A549 (cell line): ENCODE measurements at regions not wholly inside any gene's neighbourhood (a gene's known extent, or its start where the extent isn't known, plus 50 kb on each side); places are given as distances from the start of the nearest gene placed in this dataset.
"Not testable (repeated sequence)": the region's sequence is repeated elsewhere in the genome, so short reads cannot be mapped to it uniquely, and the experiment has no call there.

ENCODE experiments used
- ATAC-seq, 2 experiments: fragments of 200-7000 bp in 1 of 2; fragments of >200 bp in 1 of 2; cut with Nextera tagmentation in 1 of 2; cut with Tn5 transposase in 1 of 2; 3 replicates each; pipeline versions ENCODE4 v1.8.0 to v1.9.1; 2018 to 2020; ENCODE audit warnings: mild to moderate bottlenecking in 1 of 2, moderate library complexity in 1 of 2
- CTCF ChIA-PET: fragments of 300-600 bp; sonication (Branson Sonifier 250); formaldehyde crosslinking; extraction: SDS; loops from one replicate; lab custom pipeline; 2021; ENCODE audit warnings: antibody characterized with exemption, inconsistent platforms; lab: Yijun Ruan, JAX
- POLR2A ChIA-PET: fragments of 350-600 bp; formaldehyde crosslinking; extraction: SDS; loops from one replicate; lab custom pipeline; 2021; ENCODE audit warnings: antibody characterized with exemption, inconsistent platforms; lab: Yijun Ruan, JAX
- DNase-seq, 2 experiments: peaks; one replicate each; pipeline versions ENCODE4 v3.0.0 to v3.0.0-alpha.2; 2011 to 2016; ENCODE audit warnings: low read depth in 1 of 2, low spot score in 1 of 2
- FAIRE-seq: peaks from 2 replicates; lab custom pipeline; 2011; peaks lifted over from hg19 to GRCh38; lab: Jason Lieb, UNC
- H3K27ac ChIP-seq, 2 experiments: fragments of >200 bp; sonication (Bioruptor Twin); formaldehyde crosslinking; 3 replicates each; pipeline ENCODE4 v1.5.1; 2016 to 2017
- H3K4me1 ChIP-seq: fragments of >200 bp; sonication (Bioruptor Twin); formaldehyde crosslinking; 3 replicates; pipeline ENCODE4 v1.6.1; 2016
- H3K4me2 ChIP-seq: fragments of >200 bp; sonication (Bioruptor Twin); formaldehyde crosslinking; 3 replicates; pipeline ENCODE4 v1.6.1; 2016
- H3K4me3 ChIP-seq: fragments of >200 bp; sonication (Bioruptor Twin); formaldehyde crosslinking; 3 replicates; pipeline ENCODE4 v1.5.1; 2016
- H3K9me3 ChIP-seq: fragments of >200 bp; sonication (Bioruptor Twin); formaldehyde crosslinking; 3 replicates; pipeline ENCODE4 v1.6.1; 2016
- CBX2 ChIP-seq: fragments of 200-600 bp; sonication (generic); IDR thresholded peaks from 2 replicates; pipeline ENCODE4 v1.6.1; 2016; ENCODE audit warnings: low read depth, mild to moderate bottlenecking, borderline replicate concordance
- CHD4 ChIP-seq: fragments of 200-600 bp; sonication (generic); IDR thresholded peaks from 2 replicates; pipeline ENCODE4 v1.6.1; 2016; ENCODE audit warnings: antibody characterized with exemption, mild to moderate bottlenecking, borderline replicate concordance
- ESRRA ChIP-seq: fragments of 150-350 bp; IDR thresholded peaks from 2 replicates; pipeline ENCODE4 v1.6.1; 2014; ENCODE audit warnings: mild to moderate bottlenecking, low read length, borderline replicate concordance
- FOSL2 ChIP-seq, 2 experiments: fragments of 450-650 bp in 1 of 2; fragments of >200 bp in 1 of 2; sonication (Bioruptor Twin) in 1 of 2; formaldehyde crosslinking; IDR thresholded peaks; 2 replicates each; pipeline versions ENCODE4 v1.5.0 to v1.6.1; 2016 to 2020; ENCODE audit warnings: mild to moderate bottlenecking in 1 of 2, moderate library complexity in 1 of 2
- FOXS1 ChIP-seq: fragments of 250-450 bp; sonication (Bioruptor Pico); IDR thresholded peaks from 2 replicates; pipeline ENCODE4 v1.5.0; 2020; ENCODE audit warnings: mild to moderate bottlenecking, moderate library complexity
- HDAC2 ChIP-seq: fragments of 200-600 bp; sonication (generic); IDR thresholded peaks from 2 replicates; pipeline ENCODE4 v1.6.1; 2016
- HOXB5 ChIP-seq: fragments of 250-450 bp; sonication (Bioruptor Pico); IDR thresholded peaks from 2 replicates; pipeline ENCODE4 v1.5.0; 2020; ENCODE audit warnings: mild to moderate bottlenecking, moderate library complexity
- MAFK ChIP-seq: fragments of 450-650 bp; IDR thresholded peaks from 2 replicates; pipeline ENCODE4 v1.6.1; 2014; ENCODE audit not compliant: partially characterized antibody
- NPAS2 ChIP-seq: fragments of 250-450 bp; sonication (Bioruptor Pico); IDR thresholded peaks from 2 replicates; pipeline ENCODE4 v1.8.0; 2022; ENCODE audit warnings: mild to moderate bottlenecking, moderate library complexity, borderline replicate concordance
- SMC3 ChIP-seq: fragments of >200 bp; sonication (Bioruptor Twin); formaldehyde crosslinking; IDR thresholded peaks from 3 replicates; pipeline ENCODE4 v1.6.1; 2018; ENCODE audit warnings: inconsistent platforms
- WGBS: methylation state at CpG from one replicate; pipeline ENCODE4 v1.1.6; 2017; ENCODE audit errors: missing lambda C conversion rate; 5-methylcytosine and 5-hydroxymethylcytosine counted together
- TF ChIP-seq, protein P1 (sequence below): fragments of >200 bp; sonication (Bioruptor Twin); formaldehyde crosslinking; IDR thresholded peaks from 3 replicates; pipeline ENCODE4 v1.6.1; 2016
- TF ChIP-seq, protein P2 (sequence below): fragments of 200-600 bp; sonication (generic); IDR thresholded peaks from 2 replicates; pipeline ENCODE4 v1.6.1; 2016; ENCODE audit warnings: antibody characterized with exemption, mild to moderate bottlenecking, moderate library complexity

DNA sequence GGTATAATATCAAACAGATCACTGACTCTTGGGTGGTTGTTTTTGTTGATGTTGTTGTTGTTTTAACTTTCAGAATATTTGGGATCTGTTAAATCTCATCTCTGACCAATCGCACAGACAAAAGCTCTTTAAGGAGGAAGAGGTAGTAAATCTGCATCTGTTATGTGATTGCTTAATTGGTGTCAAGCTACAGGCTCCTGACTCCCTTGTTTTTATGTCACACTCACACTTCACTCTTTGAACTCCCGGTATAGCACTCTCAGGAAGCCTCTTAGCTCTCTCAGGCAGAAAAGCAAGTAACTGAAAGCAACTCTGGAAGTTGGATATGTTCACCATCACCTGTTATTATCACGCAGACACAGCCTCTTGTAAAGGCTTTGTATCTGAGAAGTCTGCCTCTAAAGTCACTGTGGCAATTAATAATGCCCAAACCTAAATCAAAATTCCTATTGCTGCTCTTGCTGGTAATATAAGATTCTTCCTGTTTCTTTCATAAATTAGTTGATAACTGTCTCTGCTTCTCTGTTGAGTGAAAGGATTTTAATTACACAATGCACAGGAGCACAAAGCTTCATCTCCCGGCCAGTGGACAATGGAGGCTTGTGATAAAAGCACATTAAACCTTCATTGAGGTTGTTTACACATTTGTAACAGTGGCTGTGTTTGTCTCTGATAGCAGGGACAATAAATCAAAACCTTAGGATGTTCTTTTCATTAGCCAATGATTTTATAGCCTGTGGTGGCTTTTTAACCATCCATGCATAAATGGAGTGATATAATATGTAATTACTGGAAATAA lies 576.7 kb downstream of the MFSD1 start (continued):
- TF ChIP-seq NPAS2 (no peak), MAFK (no peak)

DNA sequence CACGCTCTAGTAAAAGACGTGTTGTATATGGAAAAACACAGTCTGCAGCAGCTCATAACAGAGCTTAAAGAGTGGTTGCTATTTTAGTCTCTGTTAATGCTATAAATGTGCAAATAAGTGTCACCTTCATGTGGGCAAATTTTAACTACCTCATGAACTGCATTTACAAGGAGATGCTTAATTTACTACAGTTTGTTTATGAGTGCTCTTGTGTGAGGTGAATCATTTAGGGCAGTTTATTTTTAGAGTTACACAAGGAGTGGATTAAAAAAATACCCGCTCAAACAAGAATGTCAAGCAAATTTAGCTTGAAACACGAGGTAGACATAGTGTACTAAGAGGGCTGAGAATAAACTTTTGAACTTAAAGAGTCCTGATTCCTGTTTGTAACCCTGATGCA lies 579.0 kb downstream of the MFSD1 start:
- Histone ChIP-seq H3K4me2 (no peak overlapping the region), H3K9me3 (no peaks in the 10 kb centered on the region), H3K27ac (no peak overlapping the region), H3K4me3 (no peak overlapping the region), H3K4me1 (no peaks in the 10 kb centered on the region)
- WGBS = 10% methylated on average over 4 of the region's 4 CpGs
- ATAC-seq = no peak
- FAIRE-seq = no peak
- no peak for TF ChIP-seq CBX2
- no peak for TF ChIP-seq FOXS1
- TF ChIP-seq HDAC2 = no peak
- TF ChIP-seq ESRRA = no peak
- TF ChIP-seq, protein P1, sequence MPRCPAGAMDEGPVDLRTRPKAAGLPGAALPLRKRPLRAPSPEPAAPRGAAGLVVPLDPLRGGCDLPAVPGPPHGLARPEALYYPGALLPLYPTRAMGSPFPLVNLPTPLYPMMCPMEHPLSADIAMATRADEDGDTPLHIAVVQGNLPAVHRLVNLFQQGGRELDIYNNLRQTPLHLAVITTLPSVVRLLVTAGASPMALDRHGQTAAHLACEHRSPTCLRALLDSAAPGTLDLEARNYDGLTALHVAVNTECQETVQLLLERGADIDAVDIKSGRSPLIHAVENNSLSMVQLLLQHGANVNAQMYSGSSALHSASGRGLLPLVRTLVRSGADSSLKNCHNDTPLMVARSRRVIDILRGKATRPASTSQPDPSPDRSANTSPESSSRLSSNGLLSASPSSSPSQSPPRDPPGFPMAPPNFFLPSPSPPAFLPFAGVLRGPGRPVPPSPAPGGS = no peak
- TF ChIP-seq HOXB5 (CRISPR knock-in tag) = no peak
- TF ChIP-seq, protein P2, sequence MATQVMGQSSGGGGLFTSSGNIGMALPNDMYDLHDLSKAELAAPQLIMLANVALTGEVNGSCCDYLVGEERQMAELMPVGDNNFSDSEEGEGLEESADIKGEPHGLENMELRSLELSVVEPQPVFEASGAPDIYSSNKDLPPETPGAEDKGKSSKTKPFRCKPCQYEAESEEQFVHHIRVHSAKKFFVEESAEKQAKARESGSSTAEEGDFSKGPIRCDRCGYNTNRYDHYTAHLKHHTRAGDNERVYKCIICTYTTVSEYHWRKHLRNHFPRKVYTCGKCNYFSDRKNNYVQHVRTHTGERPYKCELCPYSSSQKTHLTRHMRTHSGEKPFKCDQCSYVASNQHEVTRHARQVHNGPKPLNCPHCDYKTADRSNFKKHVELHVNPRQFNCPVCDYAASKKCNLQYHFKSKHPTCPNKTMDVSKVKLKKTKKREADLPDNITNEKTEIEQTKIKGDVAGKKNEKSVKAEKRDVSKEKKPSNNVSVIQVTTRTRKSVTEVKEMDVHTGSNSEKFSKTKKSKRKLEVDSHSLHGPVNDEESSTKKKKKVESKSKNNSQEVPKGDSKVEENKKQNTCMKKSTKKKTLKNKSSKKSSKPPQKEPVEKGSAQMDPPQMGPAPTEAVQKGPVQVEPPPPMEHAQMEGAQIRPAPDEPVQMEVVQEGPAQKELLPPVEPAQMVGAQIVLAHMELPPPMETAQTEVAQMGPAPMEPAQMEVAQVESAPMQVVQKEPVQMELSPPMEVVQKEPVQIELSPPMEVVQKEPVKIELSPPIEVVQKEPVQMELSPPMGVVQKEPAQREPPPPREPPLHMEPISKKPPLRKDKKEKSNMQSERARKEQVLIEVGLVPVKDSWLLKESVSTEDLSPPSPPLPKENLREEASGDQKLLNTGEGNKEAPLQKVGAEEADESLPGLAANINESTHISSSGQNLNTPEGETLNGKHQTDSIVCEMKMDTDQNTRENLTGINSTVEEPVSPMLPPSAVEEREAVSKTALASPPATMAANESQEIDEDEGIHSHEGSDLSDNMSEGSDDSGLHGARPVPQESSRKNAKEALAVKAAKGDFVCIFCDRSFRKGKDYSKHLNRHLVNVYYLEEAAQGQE = no peak
- no peak for TF ChIP-seq FOSL2 (IDR thresholded peaks at IDR 0.05)
- TF ChIP-seq FOSL2 (CRISPR knock-in tag; IDR thresholded peaks at IDR 0.05) = no peak
- no peak for TF ChIP-seq SMC3
- TF ChIP-seq CHD4 = no peak
- POLR2A ChIA-PET = no interaction called here
- DNase-seq = no peak
- CTCF ChIA-PET = interaction anchor here (0.7 kb wide), 1 partner anchor 968 kb away, joined by 3 read pairs; no protein-coding TSS in a partner anchor

DNA sequence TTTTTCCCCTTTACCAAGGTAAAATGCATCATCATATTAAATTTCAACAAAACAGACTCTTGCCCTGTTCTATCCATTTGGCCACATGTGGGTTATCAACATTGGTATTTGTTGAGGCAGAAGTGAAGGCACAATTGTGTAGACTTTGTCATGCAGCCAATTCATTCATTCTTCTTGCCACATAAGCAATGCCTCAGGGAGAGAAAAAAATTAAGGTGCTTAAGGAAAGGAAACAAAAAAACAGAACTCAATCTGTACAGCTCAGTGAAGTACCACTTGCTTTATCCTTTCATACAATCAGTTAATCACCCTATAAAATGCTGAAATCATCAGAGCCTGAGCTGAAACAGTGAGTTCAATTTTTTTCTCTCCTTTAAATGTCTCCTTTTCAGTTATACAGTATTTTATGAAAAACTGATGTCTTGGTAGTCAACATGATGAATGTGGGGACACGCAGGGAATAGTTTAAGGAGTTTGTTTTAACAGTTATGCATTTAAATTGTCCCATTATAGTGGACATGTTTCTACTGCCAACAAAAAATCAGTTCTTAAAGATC lies 588.9 kb downstream of the MFSD1 start:
- no peak overlapping the region for H3K4me2 ChIP-seq
- POLR2A ChIA-PET = no interaction called here
- WGBS = 5% methylated on average over 1 of the region's 1 CpG
- FAIRE-seq (no peak), ATAC-seq (no peak), DNase-seq (no peak)
- no peak overlapping the region for H3K4me3 ChIP-seq
- no peak overlapping the region for H3K27ac ChIP-seq
- TF ChIP-seq, protein P2 = no peak
- no peaks in the 10 kb centered on the region for H3K9me3 ChIP-seq
- CTCF ChIA-PET = no interaction called here
- H3K4me1 ChIP-seq = no peaks in the 10 kb centered on the region

DNA sequence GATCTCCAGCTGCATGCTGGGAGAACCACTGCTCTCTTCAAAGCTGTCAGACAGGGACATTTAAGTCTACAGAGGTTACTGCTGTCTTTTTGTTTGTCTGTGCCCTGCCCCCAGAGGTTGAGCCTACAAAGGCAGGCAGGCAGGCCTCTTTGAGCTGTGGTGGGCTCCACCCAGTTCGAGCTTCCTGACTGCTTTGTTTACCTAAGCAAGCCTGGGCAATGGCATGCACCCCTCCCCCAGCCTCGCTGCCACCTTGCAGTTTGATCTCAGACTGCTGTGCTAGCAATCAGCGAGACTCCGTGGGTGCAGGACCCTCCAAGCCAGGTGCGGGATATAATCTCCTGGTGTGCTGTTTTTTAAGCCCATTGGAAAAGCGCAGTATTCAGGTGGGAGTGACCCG lies 591.0 kb upstream of the IL12A start:
- H3K4me1 ChIP-seq, H3K4me3 ChIP-seq, DNase-seq, POLR2A ChIA-PET, H3K4me2 ChIP-seq, ATAC-seq, CTCF ChIA-PET, H3K9me3 ChIP-seq, H3K27ac ChIP-seq, FAIRE-seq: not testable (repeated sequence)
- WGBS = 36% methylated on average over 7 of the region's 7 CpGs
